Activated CD4-positive, CD25-positive, alpha-beta regulatory T cell treated with anti-CD3 and anti-CD28 coated beads, Interleukin-2, amount 50 U/mL, for 16 hours (primary cell): ENCODE measurements at regions not wholly inside any gene's neighbourhood (a gene's known extent, or its start where the extent isn't known, plus 50 kb on each side); places are given as distances from the start of the nearest gene placed in this dataset.
"Not testable (repeated sequence)": the region's sequence is repeated elsewhere in the genome, so short reads cannot be mapped to it uniquely, and the experiment has no call there.

Source experiments
- DNase-seq: peaks from one replicate; pipeline ENCODE4 v3.0.0-alpha.2; 2020; ENCODE audit warnings: low read depth, low spot score

- DNase-seq, result no peak
Measured at GRCh38 chr3:94483403-94483802, 420.5 kb downstream of the NSUN3 start.

GRCh38 chr3:94494992-94495391 is 432.1 kb downstream of the NSUN3 start:
- no peak for DNase-seq

- DNase-seq, result no peak
Measured at GRCh38 chr3:94500146-94500545, 437.3 kb downstream of the NSUN3 start.

GRCh38 chr3:94507354-94507753 is 444.5 kb downstream of the NSUN3 start:
- DNase-seq, result not testable (repeated sequence)

- no peak for DNase-seq
Measured at GRCh38 chr3:94512876-94513275, 450.0 kb downstream of the NSUN3 start.

- no peak for DNase-seq
Measured at GRCh38 chr3:94513600-94513999, 450.7 kb downstream of the NSUN3 start.

- no peak for DNase-seq
Measured at GRCh38 chr3:94515983-94516382, 453.1 kb downstream of the NSUN3 start.

- DNase-seq, result no peak
Measured at GRCh38 chr3:94520364-94520763, 457.5 kb downstream of the NSUN3 start.

GRCh38 chr3:94522488-94522887 is 459.6 kb downstream of the NSUN3 start:
- DNase-seq, result no peak

- DNase-seq, result no peak
Measured at GRCh38 chr3:94524102-94524919, 461.4 kb downstream of the NSUN3 start.

GRCh38 chr3:94525043-94525442 is 462.2 kb downstream of the NSUN3 start:
- DNase-seq, result no peak

- DNase-seq, result no peak
Measured at GRCh38 chr3:94529816-94530215, 467.0 kb downstream of the NSUN3 start.

- no peak for DNase-seq
Measured at GRCh38 chr3:94532951-94533350, 470.1 kb downstream of the NSUN3 start.

- no peak for DNase-seq
Measured at GRCh38 chr3:94539937-94540336, 477.1 kb downstream of the NSUN3 start.

- no peak for DNase-seq
Measured at GRCh38 chr3:94543161-94543560, 480.3 kb downstream of the NSUN3 start.

- DNase-seq, result no peak
Measured at GRCh38 chr3:94544131-94544789, 481.4 kb downstream of the NSUN3 start.

GRCh38 chr3:94548581-94549316 is 485.9 kb downstream of the NSUN3 start:
- DNase-seq, result no peak

- no peak for DNase-seq
Measured at GRCh38 chr3:94561094-94561493, 498.2 kb downstream of the NSUN3 start.

GRCh38 chr3:94564247-94564646 is 501.4 kb downstream of the NSUN3 start:
- DNase-seq, result no peak

GRCh38 chr3:94568041-94568440 is 505.2 kb downstream of the NSUN3 start:
- no peak for DNase-seq

- DNase-seq, result no peak
Measured at GRCh38 chr3:94573337-94573736, 510.5 kb downstream of the NSUN3 start.

- no peak for DNase-seq
Measured at GRCh38 chr3:94587291-94587690, 524.4 kb downstream of the NSUN3 start.
